H9 (cell line): ENCODE measurements at regions not wholly inside any gene's neighbourhood (a gene's known extent, or its start where the extent isn't known, plus 50 kb on each side); places are given as distances from the start of the nearest gene placed in this dataset.

Experiments used
- DNase-seq: peaks from one replicate; pipeline ENCODE4 v3.0.0-alpha.2; 2017
- H2AFZ ChIP-seq: one replicate; pipeline ENCODE4 v1.6.1; 2013; ENCODE audit warnings: mild to moderate bottlenecking, low read length, control low read depth, moderate library complexity
- H2AK5ac ChIP-seq: 2 replicates; pipeline ENCODE4 v1.6.1; 2013; ENCODE audit warnings: low read length, control low read depth, mixed read lengths; ENCODE audit not compliant: insufficient read length
- H2BK120ac ChIP-seq: one replicate; pipeline ENCODE4 v1.6.1; 2013; ENCODE audit warnings: low read depth, mild to moderate bottlenecking, low read length, control low read depth, inconsistent platforms; ENCODE audit not compliant: poor library complexity, severe bottlenecking
- H2BK12ac ChIP-seq: 2 replicates; pipeline ENCODE4 v1.6.1; 2013; ENCODE audit warnings: low read length, control low read depth, mixed read lengths, low read depth; ENCODE audit not compliant: insufficient read length
- H2BK15ac ChIP-seq: 2 replicates; pipeline ENCODE4 v1.6.1; 2013; ENCODE audit warnings: low read depth, low read length, control low read depth
- H2BK20ac ChIP-seq: one replicate; pipeline ENCODE4 v1.6.1; 2013; ENCODE audit warnings: low read depth, mild to moderate bottlenecking, low read length, control low read depth, inconsistent platforms; ENCODE audit not compliant: poor library complexity, severe bottlenecking
- H2BK5ac ChIP-seq: 2 replicates; pipeline ENCODE4 v1.6.1; 2013; ENCODE audit warnings: low read length, control low read depth, mixed read lengths; ENCODE audit not compliant: insufficient read length
- H3K14ac ChIP-seq: 2 replicates; pipeline ENCODE4 v1.6.1; 2013; ENCODE audit warnings: low read length, control low read depth; ENCODE audit not compliant: insufficient read depth
- H3K18ac ChIP-seq: 2 replicates; pipeline ENCODE4 v1.6.1; 2013; ENCODE audit warnings: low read depth, mild to moderate bottlenecking, mixed read lengths, low read length, control low read depth; ENCODE audit not compliant: insufficient read length
- H3K23ac ChIP-seq: 2 replicates; pipeline ENCODE4 v1.6.1; 2013; ENCODE audit warnings: low read length, control low read depth, mixed read lengths, low read depth; ENCODE audit not compliant: insufficient read length
- H3K23me2 ChIP-seq: 2 replicates; pipeline ENCODE4 v1.6.1; 2013; ENCODE audit warnings: low read depth, mild to moderate bottlenecking, mixed read lengths, low read length, control low read depth; ENCODE audit not compliant: insufficient read length, poor library complexity, severe bottlenecking
- H3K27ac ChIP-seq: 2 replicates; pipeline ENCODE4 v1.5.1; 2013; ENCODE audit warnings: low read length, control low read depth, mixed read lengths, low read depth; ENCODE audit not compliant: insufficient read length
- H3K27me3 ChIP-seq: 2 replicates; pipeline ENCODE4 v1.6.1; 2013; ENCODE audit warnings: low read length, control low read depth, inconsistent platforms; ENCODE audit not compliant: insufficient read depth
- H3K4ac ChIP-seq: 2 replicates; pipeline ENCODE4 v1.6.1; 2013; ENCODE audit warnings: low read depth, mild to moderate bottlenecking, control low read depth, inconsistent platforms, low read length, moderate library complexity
- H3K4me1 ChIP-seq: 2 replicates; pipeline ENCODE4 v1.6.1; 2013; ENCODE audit warnings: low read length, control low read depth, inconsistent platforms; ENCODE audit not compliant: insufficient read depth
- H3K4me2 ChIP-seq: 2 replicates; pipeline ENCODE4 v1.6.1; 2013; ENCODE audit warnings: low read length, control low read depth, mixed read lengths; ENCODE audit not compliant: insufficient read length, insufficient read depth
- H3K56ac ChIP-seq: 2 replicates; pipeline ENCODE4 v1.6.1; 2013; ENCODE audit warnings: low read depth, mild to moderate bottlenecking, mixed read lengths, low read length, control low read depth; ENCODE audit not compliant: insufficient read length
- H3K79me1 ChIP-seq: 2 replicates; pipeline ENCODE4 v1.6.1; 2013; ENCODE audit warnings: low read depth, mild to moderate bottlenecking, moderate library complexity, low read length, control low read depth, inconsistent platforms; ENCODE audit not compliant: insufficient read depth, poor library complexity, severe bottlenecking
- H3K79me2 ChIP-seq: 2 replicates; pipeline ENCODE4 v1.6.1; 2013; ENCODE audit warnings: low read length, control low read depth, inconsistent platforms; ENCODE audit not compliant: insufficient read depth
- H3K9ac ChIP-seq: 2 replicates; pipeline ENCODE4 v1.6.1; 2013; ENCODE audit warnings: low read length, control low read depth, mixed read lengths; ENCODE audit not compliant: insufficient read length; ENCODE audit errors: extremely low read depth
- H3K9me3 ChIP-seq: one replicate; pipeline ENCODE4 v1.6.1; 2013; ENCODE audit warnings: low read depth, low read length, inconsistent platforms; ENCODE audit not compliant: control insufficient read depth
- H3T11ph ChIP-seq: one replicate; pipeline ENCODE4 v1.6.1; 2013; ENCODE audit warnings: mild to moderate bottlenecking, low read length, control low read depth, inconsistent platforms
- H4K20me1 ChIP-seq: one replicate; pipeline ENCODE4 v1.6.1; 2013; ENCODE audit not compliant: control insufficient read depth, insufficient read length, insufficient read depth
- H4K5ac ChIP-seq: 2 replicates; pipeline ENCODE4 v1.6.1; 2013; ENCODE audit warnings: low read depth, mild to moderate bottlenecking, mixed read lengths, low read length, control low read depth; ENCODE audit not compliant: insufficient read length
- H4K8ac ChIP-seq: replicated peaks from 2 replicates; pipeline ENCODE4 v1.6.1; 2013; ENCODE audit warnings: low read length, control low read depth, mixed read lengths, low read depth; ENCODE audit not compliant: insufficient read length
- H4K91ac ChIP-seq: 2 replicates; pipeline ENCODE4 v1.6.1; 2013; ENCODE audit warnings: low read depth, mild to moderate bottlenecking, moderate library complexity, mixed read lengths, low read length, control low read depth; ENCODE audit not compliant: insufficient read length
- H3K27ac Mint-ChIP-seq, 3 experiments: 2 replicates in 2 of 3; 3 replicates in 1 of 3; pipeline ENCODE4 v1.8.0; 2020 to 2021; ENCODE audit warnings: mixed read lengths in 3 of 3, mild to moderate bottlenecking in 1 of 3, moderate library complexity in 1 of 3
- H3K27me3 Mint-ChIP-seq: 2 replicates; pipeline ENCODE4 v1.8.0; 2021; ENCODE audit warnings: low read depth, mild to moderate bottlenecking, moderate library complexity, mixed read lengths
- H3K36me3 Mint-ChIP-seq, 3 experiments: 2 replicates in 2 of 3; 3 replicates in 1 of 3; pipeline ENCODE4 v1.8.0; 2020 to 2021; ENCODE audit warnings: low read depth in 3 of 3, mixed read lengths in 3 of 3; ENCODE audit not compliant: insufficient read depth in 1 of 3
- H3K4me1 Mint-ChIP-seq, 2 experiments: 2 replicates each; pipeline ENCODE4 v1.8.0; 2020; ENCODE audit warnings: mixed read lengths in 2 of 2
- H3K4me3 Mint-ChIP-seq, 2 experiments: 2 replicates in 1 of 2; 3 replicates in 1 of 2; pipeline ENCODE4 v1.8.0; 2020 to 2021; ENCODE audit warnings: mild to moderate bottlenecking in 2 of 2, mixed read lengths in 2 of 2, moderate library complexity in 1 of 2
- H3K9me3 Mint-ChIP-seq, 2 experiments: 2 replicates in 1 of 2; 3 replicates in 1 of 2; pipeline ENCODE4 v1.8.0; 2020; ENCODE audit warnings: mild to moderate bottlenecking in 2 of 2, mixed read lengths in 2 of 2, moderate library complexity in 1 of 2
- CTCF ChIP-seq: fragments of 200-600 bp; sonication (generic); conservative IDR thresholded peaks from 3 replicates; pipeline ENCODE4 v1.8.0; 2021; ENCODE audit warnings: antibody characterized with exemption, mild to moderate bottlenecking
- WGBS: extraction: QIAGEN DNeasy Blood & Tissue Kit; methylation state at CpG from one replicate; pipeline ENCODE4 v1.1.7; 2013; ENCODE audit warnings: missing lambda C conversion rate, low lambda C conversion rate, mixed read lengths; ENCODE audit not compliant: insufficient read length; ENCODE audit errors: extremely low coverage; 5-methylcytosine and 5-hydroxymethylcytosine counted together

DNA sequence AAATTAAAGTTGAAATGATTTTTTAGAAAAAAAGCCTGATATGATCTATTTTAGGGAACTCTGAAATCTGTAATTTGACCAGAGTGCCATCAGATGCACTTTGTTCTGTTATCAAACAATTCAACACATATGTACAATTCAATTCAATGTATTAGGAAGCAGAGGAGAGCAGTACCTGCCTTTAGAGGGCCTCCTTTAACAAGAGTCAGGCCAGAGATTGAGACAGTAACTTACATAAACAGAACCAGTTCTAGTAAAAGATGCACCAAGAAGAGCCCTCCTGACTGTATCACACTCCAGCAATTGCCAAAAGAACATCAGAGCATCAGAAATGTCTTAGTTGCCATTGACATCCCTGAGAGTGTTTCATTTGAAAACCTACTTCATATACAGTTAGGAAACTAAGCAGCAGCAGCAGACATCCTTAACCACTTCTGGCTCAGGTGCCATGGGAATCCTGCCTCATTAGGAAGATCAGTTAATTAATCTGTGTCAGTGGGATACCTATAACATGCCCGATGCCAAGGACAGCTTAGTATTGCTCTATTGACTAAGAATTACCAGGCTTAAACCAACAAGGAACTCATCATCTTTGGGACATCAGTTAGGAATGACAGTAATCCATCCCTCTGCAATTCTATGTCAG, 1222.6 kb upstream of the LRRN3 start:
- no CpG with 5 or more reads among the region's 1 CpG for WGBS
- H3K4me3 Mint-ChIP-seq = no peak overlapping the region
- no peaks in the 10 kb centered on the region for H3K9me3 ChIP-seq
- no peak overlapping the region for H3T11ph ChIP-seq
- H2BK20ac ChIP-seq = no peak overlapping the region
- H3K23ac ChIP-seq = no peak overlapping the region
- no peaks in the 10 kb centered on the region for H3K23me2 ChIP-seq
- H3K9ac ChIP-seq = no peak overlapping the region
- H3K4ac ChIP-seq = no peak overlapping the region
- no peaks in the 10 kb centered on the region for H3K9me3 Mint-ChIP-seq
- no peak overlapping the region for H2BK5ac ChIP-seq
- no peak overlapping the region for H3K56ac ChIP-seq
- no peaks in the 10 kb centered on the region for H3K79me2 ChIP-seq
- no peak; the same call in 2 of the 3 replicates for TF ChIP-seq CTCF
- H2AFZ ChIP-seq = no peak overlapping the region
- no peak for DNase-seq
- no peak overlapping the region for H4K8ac ChIP-seq
- no peak overlapping the region for H2BK120ac ChIP-seq
- no peak overlapping the region for H2AK5ac ChIP-seq
- no peak overlapping the region for H4K91ac ChIP-seq
- no peak overlapping the region for H3K4me2 ChIP-seq
- H3K79me1 ChIP-seq = no peaks in the 10 kb centered on the region
- no peaks in the 10 kb centered on the region for H3K27me3 ChIP-seq
- H2BK15ac ChIP-seq = no peak overlapping the region
- peaks cover 7% of the 10 kb centered on the region in 2 experiments for H3K4me1 Mint-ChIP-seq
- H3K27ac Mint-ChIP-seq = no peak overlapping the region
- no peaks in the 10 kb centered on the region for H3K36me3 Mint-ChIP-seq
- no peak overlapping the region for H2BK12ac ChIP-seq
- no peaks in the 10 kb centered on the region for H4K20me1 ChIP-seq
- no peaks in the 10 kb centered on the region for H3K4me1 ChIP-seq
- H3K18ac ChIP-seq = no peak overlapping the region
- no peak overlapping the region for H3K14ac ChIP-seq
- H4K5ac ChIP-seq = no peak overlapping the region
- H3K27me3 Mint-ChIP-seq = no peaks in the 10 kb centered on the region
- H3K27ac ChIP-seq = no peak overlapping the region
